ENCODE measurements at regions not wholly inside any gene's neighbourhood (a gene's known extent, or its start where the extent isn't known, plus 50 kb on each side); places are given as distances from the start of the nearest gene placed in this dataset.

- TF ChIP-seq SUZ12 (IDR thresholded peaks at IDR 0.05; ENCODE audit: extremely low read depth, insufficient read depth, insufficient read length) (no peak), YY1 (IDR thresholded peaks at IDR 0.05; ENCODE audit: insufficient read depth, insufficient read length) (no peak)
Measured at GRCh38 chr11:57111619-57112018, 70.1 kb upstream of the LRRC55 start.
